OCI-LY7 (cell line): ENCODE measurements at regions not wholly inside any gene's neighbourhood (a gene's known extent, or its start where the extent isn't known, plus 50 kb on each side); places are given as distances from the start of the nearest gene placed in this dataset.

Experiments
- CTCF ChIP-seq: fragments of 200-600 bp; sonication (generic); conservative IDR thresholded peaks from 2 replicates; pipeline ENCODE4 v1.5.1; 2014; ENCODE audit warnings: mild to moderate bottlenecking, antibody characterized with exemption, low read length, moderate library complexity, mixed read lengths
- EZH2phosphoT487 ChIP-seq: fragments of 200-600 bp; sonication (generic); IDR thresholded peaks from 2 replicates; pipeline ENCODE4 v1.6.1; 2018; ENCODE audit warnings: low read depth, borderline replicate concordance, mild to moderate bottlenecking, mixed run types, antibody characterized with exemption, low read length, moderate library complexity, mixed read lengths

- TF ChIP-seq CTCF, result no peak
- no peak for TF ChIP-seq EZH2phosphoT487
Observed at GRCh38 chr7:91443862-91444261, 179.6 kb downstream of the FZD1 start.
